Activated T-cell treated with anti-CD3 and anti-CD28 coated beads, Interleukin-2, amount 50 U/mL, for 4 hours (primary cell): ENCODE measurements at regions not wholly inside any gene's neighbourhood (a gene's known extent, or its start where the extent isn't known, plus 50 kb on each side); places are given as distances from the start of the nearest gene placed in this dataset.

Experiments
- ATAC-seq, 2 donors: fragments of 200-7000 bp; cut with Tn5 transposase; one replicate each; pipeline ENCODE4 v1.10.0; 2021
- DNase-seq: peaks from one replicate; pipeline ENCODE4 v3.0.0-alpha.2; 2020
- H3K27me3 Mint-ChIP-seq: one replicate; pipeline ENCODE4 v1.8.0; 2021; ENCODE audit warnings: low read depth, mixed read lengths
- H3K36me3 Mint-ChIP-seq: one replicate; pipeline ENCODE4 v1.8.0; 2022; ENCODE audit warnings: mixed read lengths; ENCODE audit not compliant: insufficient read depth
- H3K4me1 Mint-ChIP-seq: one replicate; pipeline ENCODE4 v1.8.0; 2021; ENCODE audit warnings: low read depth, mixed read lengths
- H3K4me3 Mint-ChIP-seq: one replicate; pipeline ENCODE4 v1.8.0; 2021; ENCODE audit warnings: mild to moderate bottlenecking, moderate library complexity, mixed read lengths
- H3K9me3 Mint-ChIP-seq: one replicate; pipeline ENCODE4 v1.8.0; 2021; ENCODE audit warnings: mixed read lengths

DNA sequence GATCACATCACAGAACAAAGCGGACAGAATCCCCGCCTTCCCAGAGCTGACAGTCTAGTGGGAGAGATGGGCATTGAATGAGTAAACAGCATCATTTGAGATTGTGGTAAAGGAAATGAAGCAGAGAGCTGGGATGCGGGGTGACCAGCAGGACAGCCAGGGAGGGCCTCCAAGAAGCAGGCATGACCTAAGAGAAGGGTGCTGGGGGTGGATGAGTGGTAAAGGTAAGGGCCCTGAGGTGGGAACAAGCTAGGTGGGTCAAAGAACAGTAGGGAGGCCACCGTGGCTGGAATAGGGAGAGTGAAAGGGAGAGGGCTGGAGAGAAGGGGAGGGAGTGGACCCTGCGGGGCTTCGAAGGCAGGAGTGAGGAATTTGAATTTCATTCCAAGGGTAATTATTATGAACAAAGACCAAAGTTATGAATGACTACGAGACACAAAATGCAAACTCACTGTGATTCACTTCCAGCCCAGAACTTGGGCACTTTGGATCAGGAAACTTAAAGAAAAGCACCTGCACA is 61.4 kb downstream of the CEBPB start:
- no peaks in the 10 kb centered on the region for H3K36me3 Mint-ChIP-seq
- ATAC-seq = no peak
- peaks cover 5% of the 10 kb centered on the region for H3K27me3 Mint-ChIP-seq
- H3K9me3 Mint-ChIP-seq = no peaks in the 10 kb centered on the region
- H3K4me3 Mint-ChIP-seq = no peak overlapping the region
- no peaks in the 10 kb centered on the region for H3K4me1 Mint-ChIP-seq
- DNase-seq = no peak

DNA sequence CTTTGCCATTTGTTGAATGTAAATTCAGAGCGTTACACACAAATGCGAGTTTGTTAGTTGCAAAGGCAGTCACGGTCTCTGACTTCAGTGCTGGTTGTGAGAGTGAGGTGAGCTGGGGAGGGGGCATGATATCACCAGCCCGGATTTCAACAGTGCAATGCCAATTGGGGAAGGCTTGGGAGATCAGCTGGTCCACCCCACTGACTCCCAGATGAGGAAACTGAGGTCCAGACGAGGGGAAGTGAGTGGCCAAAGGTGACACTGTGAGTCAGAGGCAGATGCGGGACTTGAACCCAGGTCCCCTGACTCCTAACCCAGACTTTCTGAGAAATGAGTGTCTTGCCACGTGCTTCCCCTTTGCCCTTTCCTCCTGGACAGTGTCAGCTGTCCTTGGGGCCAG is 62.1 kb downstream of the CEBPB start:
- Mint-ChIP-seq H3K27me3 (peaks cover 5% of the 10 kb centered on the region), H3K4me3 (no peak overlapping the region), H3K9me3 (no peaks in the 10 kb centered on the region), H3K36me3 (no peaks in the 10 kb centered on the region), H3K4me1 (no peaks in the 10 kb centered on the region)
- no peak for DNase-seq
- ATAC-seq = no peak

DNA sequence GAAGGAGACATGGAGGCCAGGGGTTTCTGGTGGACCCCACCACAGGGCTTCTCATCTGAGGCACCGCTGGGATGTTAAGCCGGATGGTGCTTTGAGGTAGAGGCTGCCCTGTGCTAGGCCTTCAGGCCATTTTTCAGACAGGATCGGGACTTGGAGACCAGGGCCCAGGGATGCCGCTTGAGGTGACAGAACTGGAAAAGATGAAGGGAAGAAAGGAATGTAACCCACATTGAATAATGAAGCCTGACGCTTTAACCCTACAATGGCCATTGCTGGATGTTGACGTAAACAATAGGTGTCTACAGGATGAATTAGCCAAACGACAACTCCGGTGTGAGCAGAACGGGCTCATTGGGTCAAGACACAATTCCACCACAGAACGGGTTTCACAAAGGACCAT is 62.5 kb downstream of the CEBPB start:
- DNase-seq = no peak
- H3K4me3 Mint-ChIP-seq = no peak overlapping the region
- ATAC-seq = no peak
- no peaks in the 10 kb centered on the region for H3K4me1 Mint-ChIP-seq
- H3K27me3 Mint-ChIP-seq = peaks cover 5% of the 10 kb centered on the region
- no peaks in the 10 kb centered on the region for H3K9me3 Mint-ChIP-seq
- no peaks in the 10 kb centered on the region for H3K36me3 Mint-ChIP-seq

DNA sequence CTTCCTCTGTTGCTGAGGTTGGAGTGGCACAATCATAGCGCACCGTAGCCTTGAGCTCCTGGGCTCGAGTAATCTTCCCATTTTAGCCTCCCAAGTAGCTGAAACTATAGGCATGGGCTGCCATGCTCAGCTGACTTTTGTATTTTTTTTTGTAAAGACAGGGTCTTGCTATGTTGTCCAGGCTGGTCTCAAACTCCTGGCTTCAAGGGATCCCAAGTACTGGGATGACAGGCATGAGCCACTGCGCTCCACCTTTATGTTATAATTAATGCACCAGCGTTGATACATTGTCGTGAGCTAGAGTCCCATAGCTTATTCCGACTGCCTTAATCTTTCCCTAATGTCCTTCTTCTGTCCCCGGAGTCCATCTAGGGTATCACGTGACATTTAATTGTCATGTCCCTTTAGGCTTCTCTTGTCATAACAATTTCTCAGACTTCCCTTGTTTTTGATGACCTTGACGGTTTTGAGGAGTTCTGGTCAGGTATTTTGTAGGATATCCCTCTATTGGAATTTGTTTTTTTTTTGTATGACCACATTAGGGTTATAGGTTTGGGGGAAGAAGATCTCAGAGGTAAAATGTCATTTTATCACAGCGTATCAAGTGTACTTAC is 63.9 kb downstream of the CEBPB start:
- no peak for ATAC-seq
- Mint-ChIP-seq H3K36me3 (no peaks in the 10 kb centered on the region), H3K4me1 (no peaks in the 10 kb centered on the region), H3K27me3 (peaks cover 5% of the 10 kb centered on the region), H3K4me3 (no peak overlapping the region), H3K9me3 (no peaks in the 10 kb centered on the region)
- no peak for DNase-seq

DNA sequence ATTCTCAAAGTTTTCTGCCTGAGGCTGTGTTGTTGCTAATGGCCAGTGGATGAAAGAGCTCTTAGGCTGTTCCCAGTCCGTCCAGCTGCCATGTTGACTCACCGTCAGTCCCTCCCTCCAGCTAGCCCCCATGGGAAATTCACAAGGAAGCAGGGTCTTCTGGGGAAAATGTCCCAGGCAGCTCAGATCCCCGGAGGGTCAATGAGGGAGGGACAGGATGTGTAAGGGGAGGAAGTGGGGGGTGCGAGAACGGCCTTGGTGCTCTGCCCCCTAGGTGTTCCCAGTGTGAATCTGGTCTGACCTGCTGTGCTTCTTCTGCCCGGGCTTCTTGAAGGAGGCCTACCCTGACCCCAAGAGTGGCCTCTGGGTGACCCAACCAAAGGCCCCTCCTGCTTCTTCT is 65.9 kb downstream of the CEBPB start:
- Mint-ChIP-seq H3K4me3 (no peak overlapping the region), H3K27me3 (peaks cover 5% of the 10 kb centered on the region), H3K4me1 (no peaks in the 10 kb centered on the region), H3K36me3 (no peaks in the 10 kb centered on the region), H3K9me3 (no peaks in the 10 kb centered on the region)
- ATAC-seq = no peak
- no peak for DNase-seq

DNA sequence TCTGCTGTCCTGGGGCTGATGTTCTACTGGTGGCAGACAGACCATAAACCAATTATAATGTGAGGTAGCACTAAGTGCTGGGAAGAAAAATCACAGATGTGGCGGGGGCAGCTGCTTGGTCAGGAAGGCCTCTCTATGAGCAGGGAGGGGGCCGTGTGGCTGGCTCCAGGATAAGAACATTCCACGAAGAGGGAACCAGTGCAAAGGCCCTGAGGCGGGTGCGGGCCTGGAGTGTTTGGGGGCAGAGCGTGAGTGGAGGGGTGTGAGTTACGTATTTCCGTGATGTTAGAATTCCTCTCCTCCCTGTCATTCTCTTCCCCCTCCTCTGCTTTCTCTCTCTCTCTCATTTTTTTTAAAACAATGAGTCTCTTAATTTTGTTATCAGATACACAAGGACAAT is 67.2 kb downstream of the CEBPB start:
- no peaks in the 10 kb centered on the region for H3K4me1 Mint-ChIP-seq
- no peak overlapping the region for H3K4me3 Mint-ChIP-seq
- H3K27me3 Mint-ChIP-seq = no peaks in the 10 kb centered on the region
- no peaks in the 10 kb centered on the region for H3K9me3 Mint-ChIP-seq
- no peaks in the 10 kb centered on the region for H3K36me3 Mint-ChIP-seq
- no peak for DNase-seq
- ATAC-seq = no peak

GRCh38 chr20:50258790-50259483 is 68.3 kb downstream of the CEBPB start:
- no peaks in the 10 kb centered on the region for H3K36me3 Mint-ChIP-seq
- H3K4me3 Mint-ChIP-seq = no peak overlapping the region
- H3K27me3 Mint-ChIP-seq = no peaks in the 10 kb centered on the region
- no peaks in the 10 kb centered on the region for H3K4me1 Mint-ChIP-seq
- H3K9me3 Mint-ChIP-seq = no peaks in the 10 kb centered on the region
- no peak for ATAC-seq
- no peak for DNase-seq

- no peak for ATAC-seq
- no peaks in the 10 kb centered on the region for H3K4me1 Mint-ChIP-seq
- no peaks in the 10 kb centered on the region for H3K36me3 Mint-ChIP-seq
- no peaks in the 10 kb centered on the region for H3K9me3 Mint-ChIP-seq
- no peaks in the 10 kb centered on the region for H3K27me3 Mint-ChIP-seq
- no peak for DNase-seq
- no peak overlapping the region for H3K4me3 Mint-ChIP-seq
These were observed 69.3 kb downstream of the CEBPB start for GRCh38 chr20:50259705-50260478.

GRCh38 chr20:50260479-50261221 is 70.0 kb downstream of the CEBPB start:
- no peaks in the 10 kb centered on the region for H3K27me3 Mint-ChIP-seq
- no peak overlapping the region for H3K4me3 Mint-ChIP-seq
- DNase-seq (no peak), ATAC-seq (no peak)
- no peaks in the 10 kb centered on the region for H3K4me1 Mint-ChIP-seq
- H3K36me3 Mint-ChIP-seq = no peaks in the 10 kb centered on the region
- no peaks in the 10 kb centered on the region for H3K9me3 Mint-ChIP-seq

DNA sequence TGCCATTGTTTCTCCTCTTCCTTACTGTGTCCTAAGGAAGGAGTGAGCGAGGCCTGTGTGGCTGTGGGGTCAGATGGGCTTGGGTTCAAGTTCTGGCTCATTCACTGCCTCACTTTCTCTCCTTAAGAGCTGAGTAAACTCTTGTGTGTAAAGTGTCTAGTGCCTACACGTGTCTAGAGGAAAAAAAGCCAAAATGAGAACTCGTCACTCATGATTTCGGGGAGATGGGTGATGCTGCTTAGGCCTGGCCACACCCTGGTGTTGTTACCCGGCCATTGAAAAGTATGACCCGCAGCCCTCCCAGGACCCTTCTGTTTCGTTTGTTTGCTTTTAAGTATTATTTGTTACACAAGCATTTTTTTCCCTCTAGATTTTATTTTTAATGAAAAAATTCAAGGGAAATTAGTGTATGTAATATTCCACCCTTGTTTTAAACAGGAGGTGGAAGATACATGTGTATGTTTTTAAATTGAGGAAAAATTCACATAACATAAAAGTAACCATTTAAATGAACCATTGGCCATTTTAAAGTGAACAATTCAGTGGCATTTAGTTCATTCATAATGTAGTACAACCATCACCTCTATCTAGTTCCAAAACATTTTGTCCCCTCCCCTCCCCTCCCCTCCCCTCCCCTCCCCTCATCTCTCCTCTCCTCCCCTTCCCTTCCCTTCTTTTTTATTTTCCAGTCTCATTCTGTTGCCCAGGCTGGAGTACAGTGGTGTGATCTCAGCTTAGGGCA is 71.0 kb downstream of the CEBPB start:
- no peak for ATAC-seq
- no peaks in the 10 kb centered on the region for H3K36me3 Mint-ChIP-seq
- no peaks in the 10 kb centered on the region for H3K9me3 Mint-ChIP-seq
- no peaks in the 10 kb centered on the region for H3K4me1 Mint-ChIP-seq
- no peak overlapping the region for H3K4me3 Mint-ChIP-seq
- no peaks in the 10 kb centered on the region for H3K27me3 Mint-ChIP-seq
- DNase-seq = no peak

GRCh38 chr20:50263831-50264230 is 73.2 kb downstream of the CEBPB start:
- Mint-ChIP-seq H3K27me3 (no peaks in the 10 kb centered on the region), H3K4me1 (no peaks in the 10 kb centered on the region), H3K9me3 (no peaks in the 10 kb centered on the region), H3K36me3 (no peaks in the 10 kb centered on the region), H3K4me3 (no peak overlapping the region)
- DNase-seq = no peak
- ATAC-seq = no peak

GRCh38 chr20:50264534-50265145 is 74.0 kb downstream of the CEBPB start:
- no peak for DNase-seq
- Mint-ChIP-seq H3K27me3 (no peaks in the 10 kb centered on the region), H3K4me1 (no peaks in the 10 kb centered on the region), H3K36me3 (no peaks in the 10 kb centered on the region), H3K4me3 (no peak overlapping the region), H3K9me3 (no peaks in the 10 kb centered on the region)
- no peak for ATAC-seq

- no peak for DNase-seq
- Mint-ChIP-seq H3K9me3 (no peaks in the 10 kb centered on the region), H3K27me3 (peaks cover 1% of the 10 kb centered on the region), H3K4me1 (no peaks in the 10 kb centered on the region), H3K4me3 (no peak overlapping the region), H3K36me3 (no peaks in the 10 kb centered on the region)
- ATAC-seq = no peak
These were observed 74.8 kb downstream of the CEBPB start for GRCh38 chr20:50265245-50265946.
